Pons (tissue), 1 donor: ENCODE measurements at regions not wholly inside any gene's neighbourhood (a gene's known extent, or its start where the extent isn't known, plus 50 kb on each side); places are given as distances from the start of the nearest gene placed in this dataset.

Experiments used
- DNase-seq: peaks from one replicate; pipeline ENCODE4 v3.0.0-alpha.2; 2016; ENCODE audit warnings: low spot score

DNA sequence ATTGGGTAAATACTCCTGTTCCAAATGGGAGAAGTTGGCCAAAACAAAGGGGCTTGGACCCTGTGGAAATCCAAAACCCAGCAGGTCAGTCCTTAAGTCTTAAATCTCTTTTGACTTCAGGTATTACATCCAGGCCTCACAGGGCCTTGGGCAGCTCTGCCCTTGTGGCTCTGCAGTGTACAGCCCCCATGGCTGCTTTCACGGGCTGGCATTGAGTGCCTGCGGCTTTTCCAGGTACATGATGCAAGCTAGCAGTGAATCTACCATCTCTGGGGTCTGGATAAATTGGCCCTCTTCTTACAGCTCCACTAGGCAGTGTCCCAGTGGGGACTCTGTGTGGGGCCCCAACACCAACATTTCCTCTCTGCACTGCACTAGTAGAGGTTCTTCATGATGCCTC lies 308.5 kb upstream of the ARRDC3 start:
- no peak for DNase-seq

DNA sequence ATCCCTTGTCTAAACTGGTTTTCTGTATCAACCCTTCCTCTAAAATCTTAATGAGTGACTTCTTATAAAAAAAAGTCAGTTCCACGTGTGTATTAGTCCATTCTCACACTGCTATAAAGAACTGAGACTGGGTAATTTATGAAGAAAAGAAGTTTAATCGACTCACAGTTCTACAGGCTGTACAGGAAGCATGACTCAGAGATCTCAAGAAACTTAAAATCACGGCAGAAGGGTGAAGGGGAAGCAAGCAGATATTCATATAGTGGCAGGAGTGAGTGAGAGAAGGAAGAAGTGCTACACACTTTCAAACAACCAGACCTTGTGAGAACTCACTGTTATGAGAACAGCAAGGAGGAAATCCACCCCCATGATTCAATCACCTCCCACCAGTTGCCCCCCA lies 307.8 kb upstream of the ARRDC3 start:
- no peak for DNase-seq

DNA sequence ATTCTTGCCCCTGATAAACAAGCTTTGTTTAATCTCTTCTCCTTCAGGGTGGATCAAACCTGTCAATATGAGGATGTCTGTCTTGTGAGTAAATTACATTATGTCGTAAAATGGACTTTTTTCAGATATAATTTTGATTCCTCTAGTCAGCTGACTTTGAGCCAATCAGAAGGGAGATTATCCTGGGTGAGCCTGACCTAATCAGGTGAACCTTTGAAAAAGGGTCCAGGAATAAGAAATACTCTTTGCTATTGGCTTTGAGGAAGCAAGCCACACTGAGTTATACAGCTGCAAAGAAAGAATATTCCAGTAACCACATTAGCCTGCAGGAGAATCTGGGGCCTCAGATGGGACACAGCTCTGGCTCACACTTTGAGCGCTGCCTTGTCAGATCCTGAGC lies 304.3 kb upstream of the ARRDC3 start:
- no peak for DNase-seq

DNA sequence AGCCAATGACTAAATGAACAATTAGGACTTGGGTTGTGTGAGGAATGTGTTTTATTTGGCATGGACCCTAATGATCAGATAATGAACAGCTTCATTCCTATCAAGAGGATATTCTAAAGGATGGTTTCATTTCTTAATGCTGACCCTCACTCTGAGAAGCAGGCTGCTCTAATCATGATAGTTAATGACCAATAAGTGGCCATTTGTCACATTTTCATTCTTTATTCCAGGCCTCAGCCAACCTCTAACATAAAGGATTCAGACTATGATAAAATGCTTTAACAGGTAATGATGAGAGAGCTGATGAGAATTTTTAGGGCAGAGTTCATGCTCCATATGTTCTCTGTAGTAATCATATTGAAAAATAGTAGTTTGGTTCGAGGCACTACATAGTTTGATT lies 301.5 kb upstream of the ARRDC3 start:
- no peak for DNase-seq

DNA sequence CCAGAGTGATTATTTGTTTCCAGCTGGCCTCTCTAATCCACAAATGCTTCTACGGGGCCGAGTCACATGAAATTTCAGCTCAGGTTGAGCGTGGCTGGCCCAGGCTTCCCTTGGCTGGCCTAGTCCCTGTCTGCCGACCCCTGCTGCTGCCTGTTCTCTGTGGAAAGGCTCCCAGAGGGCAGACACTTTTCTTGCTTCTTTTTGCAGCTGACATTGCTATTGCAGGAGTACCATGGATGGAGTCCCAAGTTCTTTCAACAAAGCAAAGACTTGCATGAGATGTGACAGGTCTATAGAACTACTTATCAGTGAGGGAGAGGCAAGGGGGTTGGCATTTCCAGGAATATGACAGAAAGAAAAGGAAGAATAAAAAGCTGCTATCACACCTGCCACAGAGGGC lies 287.4 kb upstream of the ARRDC3 start:
- DNase-seq, result no peak

DNA sequence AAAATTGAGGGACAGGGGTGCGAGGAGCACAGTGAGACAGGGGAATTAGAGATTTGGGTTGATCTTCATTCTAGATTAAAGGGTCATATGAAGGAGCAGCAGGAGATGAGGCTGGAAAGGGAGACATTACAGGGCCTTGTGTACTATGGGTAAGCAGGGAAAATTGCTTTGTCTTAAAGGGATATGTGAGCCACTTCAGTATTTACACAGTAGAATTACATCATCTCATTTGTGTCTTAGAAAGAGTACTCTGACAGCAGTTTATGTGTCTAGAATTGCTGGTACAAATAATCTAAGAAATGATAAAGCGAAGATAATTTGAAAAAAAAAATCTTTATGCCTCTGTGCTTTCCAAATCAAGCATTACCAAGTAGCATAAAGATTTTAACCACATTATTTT lies 287.0 kb upstream of the ARRDC3 start:
- no peak for DNase-seq

DNA sequence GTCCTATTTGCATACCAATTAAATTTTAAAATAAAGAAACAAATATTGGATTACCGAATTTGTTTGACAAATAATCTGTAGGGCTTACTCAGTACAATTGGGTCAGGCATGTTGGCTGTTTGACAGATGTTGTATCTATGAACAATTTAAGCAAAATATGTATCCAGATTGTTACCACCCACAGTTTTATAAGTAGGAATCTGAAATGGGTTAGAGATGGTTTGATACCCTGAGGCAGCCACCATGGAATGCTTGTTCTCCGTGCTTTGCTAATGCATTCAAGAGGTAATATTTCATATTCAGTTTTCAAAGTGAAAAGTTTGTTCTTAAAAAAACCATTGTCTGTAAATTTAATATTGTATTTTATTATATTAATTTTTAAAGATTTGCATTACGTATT lies 285.1 kb upstream of the ARRDC3 start:
- no peak for DNase-seq

DNA sequence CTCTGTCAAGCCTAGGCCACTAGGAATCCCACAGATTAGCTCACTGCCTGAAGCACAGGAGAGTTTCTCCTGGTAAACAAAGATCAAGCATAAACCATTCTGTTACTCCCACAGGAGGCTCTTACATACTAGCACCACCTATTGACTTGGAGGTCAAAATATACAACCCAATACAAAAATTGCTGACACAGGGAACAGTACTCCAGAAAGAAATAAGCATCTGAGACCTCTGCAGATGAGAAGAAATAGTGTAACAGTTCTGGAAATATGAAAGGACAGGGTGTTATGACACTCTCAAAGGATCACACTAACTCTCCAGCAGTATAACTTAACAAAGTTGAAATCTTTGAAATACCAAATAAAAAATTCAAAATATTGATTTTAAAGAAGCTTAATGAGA lies 269.6 kb upstream of the ARRDC3 start:
- DNase-seq, result no peak

DNA sequence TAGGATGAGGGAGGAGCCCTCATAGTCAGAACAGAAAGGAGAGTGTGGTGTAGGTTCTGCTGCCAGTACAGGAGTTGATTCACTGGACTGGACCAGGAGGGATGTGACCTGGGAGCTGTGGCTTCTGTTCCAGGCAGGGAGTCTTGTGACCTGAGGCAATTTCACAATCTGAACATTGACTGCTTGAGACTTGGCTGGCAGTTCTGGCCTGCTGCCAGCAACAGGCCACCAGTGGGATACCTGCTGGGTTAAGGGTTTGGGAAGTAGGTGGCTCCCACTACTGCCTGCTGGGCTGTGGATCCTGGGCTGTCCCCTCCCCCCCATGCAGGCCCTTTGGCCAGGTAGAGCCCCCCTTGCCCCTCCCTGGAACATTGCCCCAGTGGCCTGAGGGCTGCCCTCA lies 268.6 kb upstream of the ARRDC3 start:
- DNase-seq, result no peak

DNA sequence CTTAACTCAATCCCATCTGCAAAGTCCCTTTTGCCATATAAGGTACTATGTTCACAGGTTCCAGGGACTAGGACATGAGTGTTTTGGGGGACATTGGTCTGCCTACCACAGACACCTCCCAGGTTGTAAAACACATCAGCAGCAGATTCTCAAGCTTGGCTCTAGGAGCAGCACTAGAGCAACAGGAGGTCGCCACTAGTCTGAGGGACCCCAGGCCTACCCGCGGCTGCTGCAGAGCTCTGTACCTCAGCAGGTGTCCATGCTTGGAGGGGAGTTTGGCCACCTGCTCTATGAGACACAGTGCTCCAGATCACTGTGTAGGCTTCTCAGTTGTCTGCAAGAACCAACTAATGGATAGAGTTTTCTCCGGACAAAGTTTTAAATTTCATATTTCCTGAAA lies 262.2 kb upstream of the ARRDC3 start:
- DNase-seq, result no peak

DNA sequence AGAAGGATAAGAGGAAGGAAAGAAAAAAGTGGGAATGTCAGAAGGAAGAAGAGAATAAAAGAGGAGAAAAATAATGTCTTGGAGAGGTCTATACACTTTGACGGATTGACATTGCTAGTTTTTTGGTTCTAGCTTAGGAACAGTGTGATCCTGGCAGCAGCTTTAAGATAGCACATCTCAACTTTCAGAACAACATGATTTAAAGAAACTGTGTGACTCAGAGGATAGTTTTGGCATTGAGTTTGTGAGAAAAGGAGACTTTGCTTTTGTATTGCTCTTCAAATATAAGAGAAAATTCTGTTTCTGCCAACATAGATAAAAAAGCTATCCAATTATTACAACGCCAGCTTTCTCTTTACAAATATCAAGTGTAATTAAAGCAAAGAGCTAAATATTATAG lies 260.7 kb upstream of the ARRDC3 start:
- DNase-seq, result no peak

DNA sequence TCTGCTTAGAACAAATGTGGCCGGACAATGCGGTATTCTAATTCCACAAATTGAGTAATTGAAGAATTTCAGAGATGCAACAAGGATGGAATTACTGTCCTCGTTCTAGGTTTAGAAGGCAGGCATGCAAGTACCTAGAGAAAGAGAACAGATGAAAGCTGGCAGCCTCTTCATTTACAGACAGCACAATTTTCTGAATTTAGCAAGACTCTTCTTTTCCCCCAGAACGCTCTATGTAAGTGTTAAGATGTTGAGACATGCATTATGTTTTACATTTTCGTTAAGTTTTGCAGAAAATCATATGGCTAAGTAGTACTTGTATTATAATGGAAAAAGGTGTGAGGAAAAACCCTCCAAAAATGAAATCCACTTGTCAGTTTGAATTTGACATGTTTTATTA lies 259.5 kb upstream of the ARRDC3 start:
- no peak for DNase-seq

DNA sequence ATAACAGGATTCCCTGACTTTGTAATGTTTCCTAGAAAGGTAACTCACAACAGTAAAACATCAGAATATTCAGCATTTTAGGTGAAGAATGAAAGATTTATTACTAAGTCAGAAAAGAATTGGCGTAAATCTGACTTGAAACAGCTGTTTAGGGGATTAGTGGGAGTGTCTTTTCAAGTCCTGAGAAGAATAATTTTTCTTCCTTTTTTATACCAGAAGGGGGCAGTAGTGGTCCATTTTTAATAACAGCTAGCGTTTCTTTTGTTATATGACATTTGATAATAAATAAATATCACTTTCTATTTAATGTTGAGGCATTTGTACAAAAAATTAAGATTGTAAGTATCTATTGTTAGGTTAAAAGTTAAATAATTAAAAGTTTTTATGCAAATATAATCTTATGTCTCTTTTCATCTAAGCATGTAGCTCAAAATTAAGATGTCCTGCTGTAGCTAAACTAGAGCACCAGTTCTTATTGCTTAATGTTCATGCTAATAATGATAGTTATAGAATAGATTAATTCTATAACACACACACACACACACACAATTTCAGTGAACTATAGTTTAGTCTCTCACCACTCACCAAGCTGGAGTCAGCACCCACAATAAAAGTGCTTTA lies 258.7 kb upstream of the ARRDC3 start:
- DNase-seq, result peak; percentile 43

DNA sequence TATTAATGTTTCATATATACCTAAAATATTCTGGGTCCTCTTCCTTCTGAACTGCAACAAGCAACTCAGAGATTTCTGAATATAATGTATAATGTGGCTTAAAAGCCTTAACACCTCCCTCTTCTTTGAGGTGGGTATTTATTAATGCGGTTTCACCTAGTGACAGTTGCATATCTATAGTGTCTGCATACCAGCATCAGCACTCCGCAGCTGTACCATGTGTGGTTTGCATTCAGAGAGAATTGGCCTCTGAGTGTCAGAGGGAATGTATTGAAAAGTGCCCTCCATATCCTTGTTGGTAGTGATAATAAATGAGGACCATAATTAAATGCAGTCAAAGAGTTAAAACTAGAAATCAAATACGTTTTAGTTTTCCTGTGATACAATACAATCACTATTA lies 256.6 kb upstream of the ARRDC3 start:
- DNase-seq, result no peak

DNA sequence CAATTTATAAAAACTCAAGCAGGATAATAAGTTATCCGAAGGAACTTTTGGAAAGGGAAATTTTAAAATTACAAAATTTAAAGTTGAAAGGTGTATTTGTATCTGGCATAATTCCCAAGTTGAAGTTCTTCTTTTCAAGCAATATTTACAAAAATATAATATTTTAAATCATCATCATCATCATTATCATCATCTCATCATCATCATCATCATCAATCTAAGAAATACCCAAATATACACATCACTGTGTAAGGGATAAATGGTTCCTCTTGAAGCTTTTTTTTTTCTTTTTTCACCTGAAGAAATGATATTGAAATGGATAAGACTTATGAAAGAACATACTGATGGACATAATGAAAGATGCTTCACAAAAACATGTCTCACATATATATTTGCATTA lies 254.9 kb upstream of the ARRDC3 start:
- DNase-seq, result no peak

DNA sequence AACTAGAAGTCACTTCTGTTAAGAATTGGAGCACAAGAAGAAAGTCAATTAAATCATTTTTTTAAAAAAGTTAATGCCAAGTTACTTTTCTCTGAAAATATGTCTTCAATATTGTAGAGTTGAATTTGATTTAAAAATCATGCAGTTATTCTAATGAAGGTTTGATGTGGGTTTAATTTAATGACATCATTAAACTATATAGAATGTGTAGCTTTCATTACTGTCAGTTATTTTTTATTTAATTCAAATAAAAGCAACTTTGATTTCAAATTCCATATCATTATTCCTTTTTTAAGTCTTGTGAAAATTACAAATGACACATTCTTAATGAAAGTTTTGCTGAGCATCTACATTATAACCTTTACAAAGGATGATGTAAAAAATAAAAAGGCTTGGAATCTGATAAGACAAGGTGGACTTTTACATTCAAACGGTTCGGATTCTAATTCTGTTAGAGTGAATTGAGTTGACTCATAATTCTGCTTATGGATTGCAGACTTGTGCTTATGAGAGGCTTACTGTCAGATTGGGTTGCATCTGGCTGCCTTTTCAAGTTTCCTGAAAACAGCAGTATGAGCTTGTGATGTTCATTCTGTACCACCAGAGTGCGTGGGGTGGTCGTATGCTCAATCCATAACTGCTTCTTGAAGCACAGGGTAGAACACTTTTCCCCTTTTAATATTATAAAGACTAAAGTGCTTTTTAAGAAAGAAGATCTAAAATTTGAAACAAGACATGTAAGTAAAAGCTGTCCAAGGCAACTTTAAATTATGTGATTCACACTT lies 253.0 kb upstream of the ARRDC3 start:
- no peak for DNase-seq

DNA sequence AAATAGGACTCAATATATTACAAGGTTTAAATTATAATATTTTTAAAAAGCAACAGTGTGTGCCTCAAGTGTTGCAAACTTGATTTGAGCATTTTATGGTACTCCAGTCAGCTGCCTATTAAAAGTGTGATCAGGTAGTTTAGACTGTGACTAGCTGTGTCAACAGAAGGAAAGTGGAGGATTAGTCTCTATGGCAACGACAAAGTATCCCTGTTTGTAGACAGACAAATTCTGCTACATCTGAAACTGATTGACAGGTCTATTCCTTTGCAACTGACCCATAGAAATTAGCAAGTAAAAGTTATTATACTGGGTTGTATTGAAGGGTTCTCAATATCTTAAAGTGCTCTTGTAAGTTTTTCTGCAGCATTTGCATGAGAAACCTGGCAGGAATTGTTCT lies 249.8 kb upstream of the ARRDC3 start:
- no peak for DNase-seq

DNA sequence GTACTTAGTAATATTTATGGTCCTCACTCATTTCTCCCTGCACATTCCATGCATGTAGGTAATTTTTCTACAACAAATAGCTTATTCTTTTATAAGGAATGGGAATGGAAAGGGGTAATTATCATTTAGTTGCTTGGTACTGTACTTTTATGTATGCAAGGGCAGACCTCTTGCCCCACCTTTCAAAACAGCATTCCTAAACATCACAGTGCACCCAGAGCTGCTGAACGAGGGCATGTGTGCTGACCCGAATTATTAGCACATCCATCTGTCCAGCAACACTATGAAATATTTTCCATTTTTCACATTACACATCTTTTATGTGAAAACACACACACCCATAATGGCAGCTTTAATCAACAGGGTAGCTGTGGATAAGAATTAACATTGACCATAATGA lies 228.6 kb upstream of the ARRDC3 start:
- no peak for DNase-seq

DNA sequence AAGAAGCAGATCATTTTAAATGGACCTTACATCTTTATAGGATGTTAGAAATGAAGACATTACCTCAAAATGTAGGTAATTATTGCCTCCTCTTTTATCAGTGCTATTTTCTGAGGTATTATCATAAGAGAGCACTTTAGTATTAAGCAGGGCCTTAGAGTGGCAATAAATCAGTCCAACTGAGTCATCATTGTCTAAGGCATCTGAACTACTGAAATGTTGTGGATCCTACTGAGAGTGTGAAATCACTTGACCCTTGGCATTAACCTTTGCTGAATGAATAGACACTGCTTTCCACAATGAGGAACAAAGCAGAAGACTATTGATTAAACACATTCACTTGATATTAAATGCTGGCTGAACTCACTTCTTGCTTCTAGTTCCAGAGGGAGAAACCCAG lies 224.6 kb upstream of the ARRDC3 start:
- no peak for DNase-seq

DNA sequence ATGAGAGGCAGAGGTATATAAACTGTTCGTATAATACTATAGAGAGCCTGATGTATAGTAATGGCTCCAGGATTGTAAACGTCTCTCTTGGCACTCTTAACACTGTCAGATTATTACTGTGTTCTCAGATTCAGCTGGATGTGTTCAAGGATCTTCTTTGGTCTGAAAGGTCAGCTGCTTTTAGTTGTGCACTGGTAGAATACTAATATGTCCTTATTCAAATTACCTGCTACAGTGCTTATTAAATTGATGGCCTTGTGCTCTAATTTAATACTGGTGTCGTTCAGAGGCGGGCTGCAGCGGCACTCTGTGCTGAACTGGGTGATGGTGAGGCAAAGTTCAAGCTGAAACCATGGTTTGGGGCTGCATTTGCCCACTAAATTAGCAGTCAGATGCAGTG lies 216.7 kb upstream of the ARRDC3 start:
- DNase-seq, result no peak

DNA sequence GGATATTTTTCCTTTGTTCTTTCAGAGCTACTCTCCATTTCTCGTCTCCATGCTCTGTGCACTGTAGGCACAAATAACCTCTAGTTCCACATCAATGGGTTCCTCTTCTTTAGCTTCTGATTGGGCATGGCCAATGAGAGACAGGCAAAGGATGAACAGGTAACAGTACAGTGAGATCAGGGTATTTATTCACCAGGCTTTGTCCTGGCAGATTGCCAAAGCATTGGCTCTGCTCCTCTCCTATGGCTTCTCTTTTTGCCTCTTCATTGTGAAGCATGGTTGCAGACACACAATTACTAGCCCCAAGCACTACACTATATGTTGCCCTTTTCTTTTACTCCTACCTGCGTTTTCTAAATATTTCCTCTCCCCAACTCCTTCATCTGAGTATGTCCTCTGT lies 215.1 kb upstream of the ARRDC3 start:
- no peak for DNase-seq

DNA sequence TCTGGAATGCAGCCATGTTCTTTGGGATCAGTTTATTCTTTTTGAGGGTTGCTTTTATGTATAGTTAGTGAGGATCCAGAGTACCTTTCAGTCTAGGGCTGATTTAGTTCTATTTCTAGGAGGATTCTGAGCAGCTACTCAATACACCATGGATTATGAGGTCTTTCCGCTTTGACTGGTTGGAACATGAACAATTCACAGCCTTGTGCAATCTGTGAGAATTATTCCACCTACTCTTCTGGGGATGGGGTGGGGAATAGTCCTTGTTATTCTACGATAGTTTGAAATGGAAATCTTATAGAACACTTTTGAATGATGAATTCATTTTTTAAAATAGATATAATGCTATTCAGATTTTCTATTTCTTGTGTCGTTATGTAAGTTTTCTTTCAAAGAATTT lies 212.3 kb upstream of the ARRDC3 start:
- no peak for DNase-seq

DNA sequence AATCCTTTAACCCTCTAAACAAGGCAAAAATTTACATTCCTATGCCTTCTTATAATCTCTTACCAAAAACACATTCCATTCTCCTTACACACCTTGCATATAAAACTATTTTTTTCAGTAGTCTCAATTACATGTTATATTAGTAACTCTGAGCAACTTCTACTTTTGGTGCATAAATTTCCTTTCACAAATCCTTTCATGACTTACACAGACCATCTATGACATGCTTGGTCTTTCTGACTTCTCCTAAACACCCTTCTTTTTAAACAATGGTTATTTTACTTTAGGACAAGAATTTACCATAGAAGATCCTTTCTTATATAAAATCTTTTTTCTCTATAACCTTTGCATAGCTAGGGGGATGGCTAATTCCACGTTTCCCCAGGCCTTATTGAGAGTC lies 208.0 kb upstream of the ARRDC3 start:
- no peak for DNase-seq

DNA sequence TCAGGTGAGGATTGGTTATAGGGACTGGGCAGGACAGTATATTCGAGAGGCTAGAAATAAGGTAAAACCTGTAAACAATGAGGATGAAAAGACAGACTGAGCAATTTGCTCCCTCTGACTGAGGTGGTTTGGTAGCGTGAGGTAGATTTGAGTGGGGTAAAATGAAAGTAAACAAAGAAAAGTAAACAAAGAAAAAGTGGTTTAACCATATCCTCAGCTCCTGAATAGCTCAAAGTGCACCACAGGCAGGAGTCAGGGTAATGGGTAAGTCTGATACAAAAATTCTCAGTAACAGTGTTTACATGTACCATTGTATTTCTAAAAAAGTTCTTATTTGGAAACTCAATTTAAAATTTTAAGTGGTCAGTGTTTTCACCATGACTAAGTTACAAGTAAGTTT lies 203.1 kb upstream of the ARRDC3 start:
- DNase-seq, result no peak
